ENCODE measurements at regions not wholly inside any gene's neighbourhood (a gene's known extent, or its start where the extent isn't known, plus 50 kb on each side); places are given as distances from the start of the nearest gene placed in this dataset.

- H3K4me1 Mint-ChIP-seq = no peaks in the 10 kb centered on the region
- no peaks in the 10 kb centered on the region for H3K9me3 Mint-ChIP-seq
- H3K4me3 Mint-ChIP-seq = no peak overlapping the region
- H3K36me3 Mint-ChIP-seq (ENCODE audit: low read depth) = no peaks in the 10 kb centered on the region
- H3K27ac Mint-ChIP-seq = no peak overlapping the region
- no peaks in the 10 kb centered on the region for H3K27me3 Mint-ChIP-seq (ENCODE audit: low read depth)
- TF ChIP-seq CTCF (IDR thresholded peaks at IDR 0.05; ENCODE audit: unreplicated experiment in 3 of 3) = no peak
Measured at GRCh38 chr2:155350783-155351580, 652.5 kb downstream of the KCNJ3 start.

- TF ChIP-seq CTCF (IDR thresholded peaks at IDR 0.05; ENCODE audit: unreplicated experiment in 3 of 3) = no peak
- Mint-ChIP-seq H3K36me3 (ENCODE audit: low read depth) (no peaks in the 10 kb centered on the region), H3K4me3 (no peak overlapping the region), H3K9me3 (no peaks in the 10 kb centered on the region), H3K4me1 (no peaks in the 10 kb centered on the region), H3K27me3 (ENCODE audit: low read depth) (no peaks in the 10 kb centered on the region), H3K27ac (no peak overlapping the region)
Measured at GRCh38 chr2:155332016-155332415, 633.5 kb downstream of the KCNJ3 start.

- H3K4me3 Mint-ChIP-seq = no peak overlapping the region
- no peaks in the 10 kb centered on the region for H3K36me3 Mint-ChIP-seq (ENCODE audit: low read depth)
- TF ChIP-seq CTCF (IDR thresholded peaks at IDR 0.05; ENCODE audit: unreplicated experiment in 3 of 3) = no peak
- no peaks in the 10 kb centered on the region for H3K4me1 Mint-ChIP-seq
- H3K9me3 Mint-ChIP-seq = no peaks in the 10 kb centered on the region
- H3K27ac Mint-ChIP-seq = no peak overlapping the region
- H3K27me3 Mint-ChIP-seq (ENCODE audit: low read depth) = no peaks in the 10 kb centered on the region
Measured at GRCh38 chr2:155320236-155320635, 621.7 kb downstream of the KCNJ3 start.

- no peaks in the 10 kb centered on the region for H3K9me3 Mint-ChIP-seq
- H3K27ac Mint-ChIP-seq = peak overlapping the region in 1 of 3 experiments; percentile 49
- H3K4me1 Mint-ChIP-seq = no peaks in the 10 kb centered on the region
- no peak overlapping the region for H3K4me3 Mint-ChIP-seq
- no peak for TF ChIP-seq CTCF (IDR thresholded peaks at IDR 0.05; ENCODE audit: unreplicated experiment in 3 of 3)
- no peaks in the 10 kb centered on the region for H3K27me3 Mint-ChIP-seq (ENCODE audit: low read depth)
- no peaks in the 10 kb centered on the region for H3K36me3 Mint-ChIP-seq (ENCODE audit: low read depth)
Measured at GRCh38 chr2:155318710-155319109, 620.2 kb downstream of the KCNJ3 start.

GRCh38 chr2:155315768-155316167 is 617.3 kb downstream of the KCNJ3 start:
- no peaks in the 10 kb centered on the region for H3K9me3 Mint-ChIP-seq
- no peaks in the 10 kb centered on the region for H3K27me3 Mint-ChIP-seq (ENCODE audit: low read depth)
- H3K36me3 Mint-ChIP-seq (ENCODE audit: low read depth) = no peaks in the 10 kb centered on the region
- no peak for TF ChIP-seq CTCF (IDR thresholded peaks at IDR 0.05; ENCODE audit: unreplicated experiment in 3 of 3)
- H3K27ac Mint-ChIP-seq = no peak overlapping the region
- H3K4me3 Mint-ChIP-seq = no peak overlapping the region
- H3K4me1 Mint-ChIP-seq = no peaks in the 10 kb centered on the region

GRCh38 chr2:155310589-155310988 is 612.1 kb downstream of the KCNJ3 start:
- H3K4me1 Mint-ChIP-seq = no peaks in the 10 kb centered on the region
- no peaks in the 10 kb centered on the region for H3K36me3 Mint-ChIP-seq (ENCODE audit: low read depth)
- no peaks in the 10 kb centered on the region for H3K9me3 Mint-ChIP-seq
- no peak overlapping the region for H3K27ac Mint-ChIP-seq
- H3K4me3 Mint-ChIP-seq = no peak overlapping the region
- no peaks in the 10 kb centered on the region for H3K27me3 Mint-ChIP-seq (ENCODE audit: low read depth)
- TF ChIP-seq CTCF (IDR thresholded peaks at IDR 0.05; ENCODE audit: unreplicated experiment in 3 of 3) = peak; percentile 54 to 83 (median 58)
